ENCODE measurements at regions not wholly inside any gene's neighbourhood (a gene's known extent, or its start where the extent isn't known, plus 50 kb on each side); places are given as distances from the start of the nearest gene placed in this dataset.
A peak's percentile ranks its signal among the peaks of the same experiment; 100 is the strongest.

GRCh38 chr13:43977911-43978310 lies 98.2 kb downstream of the LACC1 start:
- TF ChIP-seq CTCF (conservative IDR thresholded peaks at IDR 0.05): no peak
- peaks cover 5% of the 10 kb centered on the region for H3K27me3 Mint-ChIP-seq (ENCODE audit: low read depth)
- no peaks in the 10 kb centered on the region for H3K9me3 Mint-ChIP-seq
- H3K4me1 Mint-ChIP-seq: peaks cover 14% of the 10 kb centered on the region
- H3K4me3 Mint-ChIP-seq: peak overlapping the region; percentile 25
- DNase-seq (ENCODE audit: low read depth, low spot score): no peak
- H3K36me3 Mint-ChIP-seq (ENCODE audit: low read depth): peaks cover 5% of the 10 kb centered on the region
- H3K27ac Mint-ChIP-seq (ENCODE audit: unreplicated experiment): no peak overlapping the region

DNA sequence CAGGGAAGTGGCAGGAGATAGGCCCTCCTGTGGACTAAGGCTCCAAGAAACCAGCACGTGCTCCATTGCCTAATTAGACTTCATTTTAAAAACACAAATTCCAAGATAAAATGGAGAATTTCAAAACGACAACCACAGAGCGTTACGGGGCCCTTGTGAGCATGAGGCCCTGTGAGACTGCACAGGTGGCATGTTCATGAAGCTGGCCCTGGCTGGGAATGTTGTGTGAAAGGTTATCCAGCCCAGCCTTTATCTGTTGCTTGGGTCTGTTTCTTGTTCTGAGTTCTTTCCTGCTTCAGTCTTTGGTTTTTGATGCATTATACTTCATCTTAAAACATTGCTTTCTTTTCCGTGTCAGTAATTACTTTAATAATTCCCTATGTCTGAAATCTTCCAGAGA lies 99.0 kb downstream of the LACC1 start:
- TF ChIP-seq CTCF (conservative IDR thresholded peaks at IDR 0.05): no peak
- no peak overlapping the region for H3K27ac Mint-ChIP-seq (ENCODE audit: unreplicated experiment)
- DNase-seq (ENCODE audit: low read depth, low spot score): no peak
- no peak overlapping the region for H3K4me3 Mint-ChIP-seq
- no peaks in the 10 kb centered on the region for H3K9me3 Mint-ChIP-seq
- peaks cover 5% of the 10 kb centered on the region for H3K27me3 Mint-ChIP-seq (ENCODE audit: low read depth)
- peaks cover 5% of the 10 kb centered on the region for H3K36me3 Mint-ChIP-seq (ENCODE audit: low read depth)
- H3K4me1 Mint-ChIP-seq: peaks cover 19% of the 10 kb centered on the region

DNA sequence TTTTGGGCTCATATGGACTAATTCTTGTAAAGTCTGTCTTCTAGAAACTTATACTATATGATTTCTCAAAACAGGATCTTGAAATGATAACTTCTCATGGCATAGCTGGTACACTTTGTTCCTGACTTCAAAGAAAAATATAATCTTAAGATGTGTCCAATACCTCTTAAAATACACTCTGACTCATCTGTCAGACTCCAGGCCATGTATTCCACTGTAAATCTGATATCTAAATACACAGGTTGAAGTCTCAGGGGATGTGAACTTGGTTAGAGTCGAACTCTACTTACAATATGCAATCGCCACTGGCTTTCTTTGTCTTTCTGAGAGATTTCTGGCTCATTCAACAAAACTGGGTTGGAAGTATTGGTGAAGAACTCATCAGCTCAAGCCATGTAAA lies 99.8 kb downstream of the LACC1 start:
- peaks cover 5% of the 10 kb centered on the region for H3K27me3 Mint-ChIP-seq (ENCODE audit: low read depth)
- DNase-seq (ENCODE audit: low read depth, low spot score): no peak
- H3K4me3 Mint-ChIP-seq: no peak overlapping the region
- no peak for TF ChIP-seq CTCF (conservative IDR thresholded peaks at IDR 0.05)
- H3K9me3 Mint-ChIP-seq: no peaks in the 10 kb centered on the region
- H3K27ac Mint-ChIP-seq (ENCODE audit: unreplicated experiment): no peak overlapping the region
- H3K36me3 Mint-ChIP-seq (ENCODE audit: low read depth): peaks cover 5% of the 10 kb centered on the region
- peaks cover 24% of the 10 kb centered on the region for H3K4me1 Mint-ChIP-seq

GRCh38 chr13:43980587-43980986 lies 100.9 kb downstream of the LACC1 start:
- H3K9me3 Mint-ChIP-seq: no peaks in the 10 kb centered on the region
- H3K27me3 Mint-ChIP-seq (ENCODE audit: low read depth): peaks cover 5% of the 10 kb centered on the region
- H3K4me3 Mint-ChIP-seq: no peak overlapping the region
- peaks cover 5% of the 10 kb centered on the region for H3K36me3 Mint-ChIP-seq (ENCODE audit: low read depth)
- no peak for DNase-seq (ENCODE audit: low read depth, low spot score)
- H3K27ac Mint-ChIP-seq (ENCODE audit: unreplicated experiment): no peak overlapping the region
- TF ChIP-seq CTCF (conservative IDR thresholded peaks at IDR 0.05): no peak
- H3K4me1 Mint-ChIP-seq: peaks cover 27% of the 10 kb centered on the region

- DNase-seq (ENCODE audit: low read depth, low spot score): no peak
- H3K36me3 Mint-ChIP-seq (ENCODE audit: low read depth): peaks cover 3% of the 10 kb centered on the region
- no peaks in the 10 kb centered on the region for H3K9me3 Mint-ChIP-seq
- H3K27ac Mint-ChIP-seq (ENCODE audit: unreplicated experiment): no peak overlapping the region
- H3K4me1 Mint-ChIP-seq: peaks cover 27% of the 10 kb centered on the region
- H3K27me3 Mint-ChIP-seq (ENCODE audit: low read depth): peaks cover 5% of the 10 kb centered on the region
- peak; percentile 13 for TF ChIP-seq CTCF (conservative IDR thresholded peaks at IDR 0.05)
- no peak overlapping the region for H3K4me3 Mint-ChIP-seq
Observed at GRCh38 chr13:43981091-43981490, 101.4 kb downstream of the LACC1 start.
